Tibial nerve (tissue), 4 donors: ENCODE measurements at regions not wholly inside any gene's neighbourhood (a gene's known extent, or its start where the extent isn't known, plus 50 kb on each side); places are given as distances from the start of the nearest gene placed in this dataset.

Source experiments
- DNase-seq, 2 donors: peaks; one replicate each; pipeline ENCODE4 v3.0.0-alpha.2; 2019; ENCODE audit warnings: low spot score in 2 of 2
- H3K27ac ChIP-seq, 4 donors: fragments of 200-600 bp; sonication (generic) in 3 of 4; one replicate each; pipeline ENCODE4 v1.5.1; 2017 to 2019; ENCODE audit warnings: mild to moderate bottlenecking in 1 of 4
- H3K27me3 ChIP-seq, 2 donors: fragments of 200-600 bp; sonication (generic) in 1 of 2; one replicate each; pipeline versions ENCODE4 v1.5.1 to v1.6.0; 2017 to 2019
- H3K36me3 ChIP-seq, 3 donors: fragments of 200-600 bp; sonication (generic); one replicate each; pipeline ENCODE4 v1.5.1; 2018 to 2019
- H3K4me1 ChIP-seq, 4 donors: fragments of 200-600 bp; sonication (generic) in 3 of 4; one replicate each; pipeline ENCODE4 v1.5.1; 2017 to 2019
- H3K4me3 ChIP-seq, 4 donors: fragments of 200-600 bp; sonication (generic) in 3 of 4; one replicate each; pipeline ENCODE4 v1.5.1; 2017 to 2019; ENCODE audit warnings: mild to moderate bottlenecking in 1 of 4, moderate library complexity in 1 of 4
- H3K9me3 ChIP-seq, 4 donors: fragments of 200-600 bp; sonication (generic) in 3 of 4; one replicate each; pipeline ENCODE4 v1.5.1; 2017 to 2019
- EP300 ChIP-seq, 2 donors: sonication (generic); formaldehyde crosslinking; IDR thresholded peaks; one replicate each; pipeline ENCODE4 v1.6.1; 2017; ENCODE audit warnings: antibody characterized with exemption in 2 of 2, mild to moderate bottlenecking in 1 of 2
- POLR2A ChIP-seq, 2 donors: fragments of 450-650 bp; IDR thresholded peaks; one replicate each; pipeline ENCODE4 v1.6.1; 2017; ENCODE audit warnings: antibody characterized with exemption in 2 of 2, mild to moderate bottlenecking in 2 of 2, moderate library complexity in 2 of 2
- WGBS, 2 donors: methylation state at CpG; one replicate each; pipeline ENCODE4 v1.1.5; 2018; 5-methylcytosine and 5-hydroxymethylcytosine counted together
- TF ChIP-seq, protein P1 (sequence below), 5 experiments: fragments of 200-600 bp in 3 of 5; fragments of 450-650 bp in 2 of 5; sonication (generic) in 3 of 5; IDR thresholded peaks; one replicate each; pipeline ENCODE4 v1.5.1; 2016 to 2019; ENCODE audit warnings: antibody characterized with exemption in 5 of 5, mild to moderate bottlenecking in 3 of 5, moderate library complexity in 2 of 5

DNA sequence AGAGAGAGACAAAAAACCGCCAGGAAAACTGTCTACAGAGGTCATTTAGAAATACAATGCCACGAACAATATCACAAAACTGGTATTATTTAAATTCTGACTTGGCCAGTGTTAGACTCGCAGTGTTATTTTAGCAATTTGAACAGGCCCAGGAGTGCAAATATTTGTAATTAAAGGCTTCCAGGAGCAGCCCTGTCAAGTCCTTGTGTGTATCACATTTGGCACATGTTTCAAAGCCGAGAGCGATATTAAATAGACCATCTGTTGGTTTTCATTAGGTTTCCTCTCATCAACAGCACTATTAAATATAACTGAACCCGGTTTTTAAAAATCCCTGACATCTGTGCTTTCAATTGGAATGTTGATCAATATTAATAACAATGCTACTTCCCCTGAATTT lies 656.9 kb downstream of the TSN start:
- WGBS, 2 donors, result 77 to 78% methylated on average over 6 of the region's 6 CpGs
- TF ChIP-seq, protein P1, sequence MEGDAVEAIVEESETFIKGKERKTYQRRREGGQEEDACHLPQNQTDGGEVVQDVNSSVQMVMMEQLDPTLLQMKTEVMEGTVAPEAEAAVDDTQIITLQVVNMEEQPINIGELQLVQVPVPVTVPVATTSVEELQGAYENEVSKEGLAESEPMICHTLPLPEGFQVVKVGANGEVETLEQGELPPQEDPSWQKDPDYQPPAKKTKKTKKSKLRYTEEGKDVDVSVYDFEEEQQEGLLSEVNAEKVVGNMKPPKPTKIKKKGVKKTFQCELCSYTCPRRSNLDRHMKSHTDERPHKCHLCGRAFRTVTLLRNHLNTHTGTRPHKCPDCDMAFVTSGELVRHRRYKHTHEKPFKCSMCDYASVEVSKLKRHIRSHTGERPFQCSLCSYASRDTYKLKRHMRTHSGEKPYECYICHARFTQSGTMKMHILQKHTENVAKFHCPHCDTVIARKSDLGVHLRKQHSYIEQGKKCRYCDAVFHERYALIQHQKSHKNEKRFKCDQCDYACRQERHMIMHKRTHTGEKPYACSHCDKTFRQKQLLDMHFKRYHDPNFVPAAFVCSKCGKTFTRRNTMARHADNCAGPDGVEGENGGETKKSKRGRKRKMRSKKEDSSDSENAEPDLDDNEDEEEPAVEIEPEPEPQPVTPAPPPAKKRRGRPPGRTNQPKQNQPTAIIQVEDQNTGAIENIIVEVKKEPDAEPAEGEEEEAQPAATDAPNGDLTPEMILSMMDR (IDR thresholded peaks at IDR 0.05), result no peak
- TF ChIP-seq EP300 (IDR thresholded peaks at IDR 0.05), result no peak
- no peak for TF ChIP-seq POLR2A (IDR thresholded peaks at IDR 0.05)
- Histone ChIP-seq H3K36me3 (no peaks in the 10 kb centered on the region), H3K9me3 (peaks cover 0 to 11% (median 0%) of the 10 kb centered on the region in 4 donors), H3K4me1 (no peaks in the 10 kb centered on the region), H3K4me3 (no peak overlapping the region), H3K27me3 (no peaks in the 10 kb centered on the region), H3K27ac (no peak overlapping the region)
- DNase-seq, result no peak

DNA sequence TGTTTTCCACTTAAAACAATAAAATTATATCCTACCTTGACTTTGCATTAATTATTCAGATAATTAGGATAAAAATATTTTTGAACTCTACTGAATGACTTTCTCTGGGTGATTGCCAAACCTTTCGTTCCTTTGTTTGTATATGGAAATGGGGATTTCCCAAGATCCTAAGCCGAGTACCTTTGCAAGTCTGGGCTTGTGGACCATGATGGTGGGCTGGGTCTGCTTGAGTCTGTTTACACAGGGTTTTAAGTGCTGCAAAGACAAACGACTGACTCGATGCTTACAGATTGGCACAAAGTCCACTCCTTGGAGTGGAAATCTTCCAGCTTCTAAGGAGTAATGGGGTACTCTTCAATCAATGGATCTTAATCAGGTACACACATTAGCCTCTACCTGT lies 659.5 kb downstream of the TSN start:
- DNase-seq, result no peak
- H3K27ac ChIP-seq, result no peak overlapping the region
- no peak overlapping the region for H3K4me3 ChIP-seq
- no peaks in the 10 kb centered on the region for H3K27me3 ChIP-seq
- WGBS, 2 donors, result 58 to 60% methylated on average over 4 of the region's 4 CpGs
- H3K4me1 ChIP-seq, result no peaks in the 10 kb centered on the region
- peaks cover 0 to 11% (median 0%) of the 10 kb centered on the region in 4 donors for H3K9me3 ChIP-seq
- TF ChIP-seq EP300 (IDR thresholded peaks at IDR 0.05), result no peak
- H3K36me3 ChIP-seq, result no peaks in the 10 kb centered on the region

DNA sequence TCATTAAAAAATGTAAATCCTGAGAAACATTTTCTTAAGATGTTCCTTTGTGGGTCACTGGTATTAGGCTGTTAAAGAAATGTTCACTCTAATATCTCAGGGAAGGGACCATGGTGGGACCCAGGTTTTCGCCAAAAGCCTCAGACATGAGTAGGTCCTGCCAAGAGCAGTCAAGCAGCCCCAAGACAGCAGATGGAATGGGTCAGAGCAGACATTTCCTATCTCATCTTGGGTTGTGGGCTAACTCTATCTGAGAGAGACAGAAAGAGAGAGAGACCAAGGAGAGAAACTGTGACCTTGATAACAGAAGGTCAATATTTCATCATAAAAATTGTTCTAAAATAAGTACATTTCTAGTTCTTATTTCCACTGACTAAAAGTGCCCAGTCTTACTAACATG lies 661.7 kb downstream of the TSN start:
- Histone ChIP-seq H3K27ac (no peak overlapping the region), H3K27me3 (no peaks in the 10 kb centered on the region), H3K4me1 (no peaks in the 10 kb centered on the region), H3K9me3 (no peaks in the 10 kb centered on the region), H3K4me3 (no peak overlapping the region), H3K36me3 (no peaks in the 10 kb centered on the region)
- WGBS, 2 donors, result 93 to 96% methylated on average over 1 of the region's 1 CpG
- TF ChIP-seq POLR2A (IDR thresholded peaks at IDR 0.05) (no peak), EP300 (IDR thresholded peaks at IDR 0.05) (no peak)
- TF ChIP-seq, protein P1 (IDR thresholded peaks at IDR 0.05), result no peak
- DNase-seq, result no peak

DNA sequence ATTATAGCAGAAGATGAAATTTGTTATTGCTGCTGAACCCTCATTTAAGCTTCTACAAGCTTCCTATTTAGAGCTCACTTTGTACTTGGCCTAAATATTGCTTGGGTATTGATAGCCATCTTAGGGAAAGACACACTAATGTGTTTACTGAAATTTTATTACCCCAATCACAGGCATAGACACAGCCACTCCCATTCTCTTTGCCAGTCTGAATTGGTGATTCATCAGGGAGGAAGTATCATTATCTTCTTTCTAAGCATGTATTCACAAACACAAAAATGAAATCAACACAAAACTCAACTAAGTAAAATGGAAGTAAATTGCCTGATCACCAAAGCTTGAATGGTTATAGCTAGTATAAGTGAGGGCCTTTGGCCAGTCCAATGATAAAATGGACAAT lies 666.3 kb downstream of the TSN start:
- TF ChIP-seq POLR2A (IDR thresholded peaks at IDR 0.05) (no peak), EP300 (IDR thresholded peaks at IDR 0.05) (no peak)
- TF ChIP-seq, protein P1 (IDR thresholded peaks at IDR 0.05), result no peak
- H3K4me3 ChIP-seq, result no peak overlapping the region
- no peaks in the 10 kb centered on the region for H3K27me3 ChIP-seq
- no peaks in the 10 kb centered on the region for H3K36me3 ChIP-seq
- DNase-seq, result no peak
- H3K27ac ChIP-seq, result no peak overlapping the region
- no peaks in the 10 kb centered on the region for H3K9me3 ChIP-seq
- H3K4me1 ChIP-seq, result no peaks in the 10 kb centered on the region

DNA sequence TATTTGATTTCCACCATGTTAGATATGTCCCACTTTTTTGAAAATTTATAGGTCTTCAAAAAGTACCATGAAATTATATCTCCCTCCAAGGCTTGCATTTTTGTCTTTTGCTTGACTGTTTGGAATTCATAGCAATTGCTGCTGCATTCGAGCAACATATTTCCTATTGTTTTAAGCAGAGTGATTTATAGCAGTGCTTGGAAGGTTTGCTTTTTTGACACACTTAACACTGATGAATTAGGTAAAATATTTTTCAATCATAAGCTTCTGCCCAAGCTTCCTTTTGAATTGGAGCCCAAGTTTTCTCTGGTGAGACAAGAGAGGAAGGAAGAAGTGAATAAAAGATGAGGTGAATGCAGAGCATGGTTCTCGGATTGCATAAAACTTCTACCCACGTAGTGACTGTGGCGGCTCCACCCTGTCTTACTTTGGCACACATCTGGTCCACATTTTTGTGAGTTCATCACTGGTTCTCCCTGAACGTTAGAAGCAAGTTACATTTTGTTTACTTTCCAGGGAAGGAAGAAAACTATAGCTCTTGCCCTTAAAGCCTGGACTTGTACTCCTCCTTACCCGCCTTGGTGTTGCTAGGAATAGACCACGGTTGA lies 667.0 kb downstream of the TSN start:
- H3K4me1 ChIP-seq, result no peaks in the 10 kb centered on the region
- no peaks in the 10 kb centered on the region for H3K9me3 ChIP-seq
- no peak for DNase-seq
- 59 to 64% methylated on average over 7 of the region's 7 CpGs for WGBS, 2 donors
- H3K4me3 ChIP-seq, result no peak overlapping the region
- H3K27ac ChIP-seq, result no peak overlapping the region
- H3K36me3 ChIP-seq, result no peaks in the 10 kb centered on the region
- no peak for TF ChIP-seq EP300 (IDR thresholded peaks at IDR 0.05)
- TF ChIP-seq, protein P1 (IDR thresholded peaks at IDR 0.05), result no peak
- TF ChIP-seq POLR2A (IDR thresholded peaks at IDR 0.05), result no peak
- no peaks in the 10 kb centered on the region for H3K27me3 ChIP-seq

DNA sequence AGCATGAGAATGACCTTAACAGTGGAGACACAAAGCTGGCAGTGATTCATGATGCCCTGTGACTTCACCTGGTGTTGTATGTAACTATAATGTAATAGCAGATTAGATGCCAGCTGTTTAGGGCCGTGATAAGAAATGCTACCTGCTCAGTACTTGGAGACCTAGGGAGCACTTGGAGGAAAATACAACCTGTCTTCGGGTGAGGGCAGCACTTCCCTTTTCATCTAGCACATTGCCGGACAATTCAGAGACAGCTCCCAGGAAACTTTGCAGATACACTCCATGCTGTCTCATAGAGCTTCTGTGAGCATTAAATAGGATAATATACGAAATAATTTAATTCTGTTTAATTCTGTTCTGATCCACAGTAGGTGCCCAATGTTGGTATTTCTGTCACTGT lies 668.5 kb downstream of the TSN start:
- Histone ChIP-seq H3K27ac (no peak overlapping the region), H3K36me3 (no peaks in the 10 kb centered on the region), H3K4me3 (no peak overlapping the region), H3K9me3 (no peaks in the 10 kb centered on the region), H3K4me1 (no peaks in the 10 kb centered on the region), H3K27me3 (no peaks in the 10 kb centered on the region)
- no peak for DNase-seq
- TF ChIP-seq, protein P1 (IDR thresholded peaks at IDR 0.05), result no peak
- TF ChIP-seq POLR2A (IDR thresholded peaks at IDR 0.05), result no peak
- 84 to 89% methylated on average over 4 of the region's 4 CpGs for WGBS, 2 donors
